Neural cell (in vitro differentiated cells): ENCODE measurements at regions not wholly inside any gene's neighbourhood (a gene's known extent, or its start where the extent isn't known, plus 50 kb on each side); places are given as distances from the start of the nearest gene placed in this dataset.

Source experiments
- H2AFZ ChIP-seq: fragments of 200-600, 300-800 bp; sonication (generic), shearing (Covaris generic); 2 replicates; pipeline ENCODE4 v1.6.0; 2014; ENCODE audit warnings: low read depth, mild to moderate bottlenecking, antibody characterized with exemption, low read length, moderate library complexity
- H3F3A ChIP-seq: fragments of 200-600 bp; shearing (Covaris generic); 2 replicates; pipeline ENCODE4 v1.6.1; 2016; ENCODE audit warnings: mild to moderate bottlenecking, moderate library complexity, mixed read lengths, antibody characterized with exemption, low read length; ENCODE audit not compliant: insufficient read depth, poor library complexity, severe bottlenecking
- H3K27ac ChIP-seq: fragments of 200-600, 300-800 bp; sonication (generic), shearing (Covaris generic); 2 replicates; pipeline ENCODE4 v1.5.1; 2014; ENCODE audit warnings: mild to moderate bottlenecking, low read length, moderate library complexity
- H3K27me3 ChIP-seq: fragments of 300-800, 200-600 bp; sonication (generic), shearing (Covaris generic); 2 replicates; pipeline ENCODE4 v1.6.0; 2014; ENCODE audit warnings: mild to moderate bottlenecking, low read depth, low read length, moderate library complexity; ENCODE audit not compliant: insufficient read depth
- H3K36me3 ChIP-seq: fragments of 300-800, 200-600 bp; sonication (generic), shearing (Covaris generic); 2 replicates; pipeline ENCODE4 v1.5.1; 2014; ENCODE audit warnings: mild to moderate bottlenecking, antibody characterized with exemption, low read length, moderate library complexity; ENCODE audit not compliant: insufficient read depth
- H3K4me2 ChIP-seq: fragments of 300-800, 200-600 bp; sonication (generic), shearing (Covaris generic); 2 replicates; pipeline ENCODE4 v1.6.0; 2014; ENCODE audit warnings: mild to moderate bottlenecking, low read length
- H3K4me3 ChIP-seq: fragments of 300-800, 200-600 bp; sonication (generic), shearing (Covaris generic); 2 replicates; pipeline ENCODE4 v1.5.1; 2014; ENCODE audit warnings: mild to moderate bottlenecking, low read length, moderate library complexity
- H3K79me2 ChIP-seq: fragments of 200-600 bp; shearing (Covaris generic); replicated peaks from 2 replicates; pipeline ENCODE4 v1.6.0; 2014; ENCODE audit warnings: mild to moderate bottlenecking, low read length, moderate library complexity; ENCODE audit not compliant: insufficient read depth
- H3K9ac ChIP-seq: fragments of 300-800, 200-600 bp; sonication (generic), shearing (Covaris generic); 2 replicates; pipeline ENCODE4 v1.6.1; 2016; ENCODE audit warnings: mild to moderate bottlenecking, low read length, mixed read lengths
- H3K9me2 ChIP-seq: fragments of 200-600 bp; shearing (Covaris generic); 2 replicates; pipeline ENCODE4 v1.6.1; 2016; ENCODE audit warnings: mild to moderate bottlenecking, low read length, mixed read lengths; ENCODE audit not compliant: insufficient read depth
- H3K9me3 ChIP-seq: fragments of 200-600, 300-800 bp; sonication (generic), shearing (Covaris generic); 2 replicates; pipeline ENCODE4 v1.6.1; 2016; ENCODE audit warnings: mild to moderate bottlenecking, mixed run types, low read length, moderate library complexity, mixed read lengths
- H4K20me1 ChIP-seq: fragments of 200-600 bp; shearing (Covaris generic); 2 replicates; pipeline ENCODE4 v1.6.1; 2016; ENCODE audit warnings: mild to moderate bottlenecking, mixed run types; ENCODE audit not compliant: insufficient read depth
- CTCF ChIP-seq: fragments of 450-650 bp; IDR thresholded peaks from 2 replicates; pipeline ENCODE4 v1.5.1; 2014; ENCODE audit warnings: antibody characterized with exemption, mild to moderate bottlenecking, moderate library complexity; ENCODE audit not compliant: poor library complexity, severe bottlenecking
- EP300 ChIP-seq: fragments of 450-650 bp; conservative IDR thresholded peaks from 2 replicates; pipeline ENCODE4 v1.6.1; 2014; ENCODE audit warnings: antibody characterized with exemption, mild to moderate bottlenecking, moderate library complexity; ENCODE audit not compliant: poor library complexity, severe bottlenecking
- EZH2 ChIP-seq: fragments of 200-600, 300-800 bp; shearing (Covaris generic), sonication (generic); IDR thresholded peaks from 2 replicates; pipeline ENCODE4 v1.6.1; 2014; ENCODE audit warnings: antibody characterized with exemption, low read length, borderline replicate concordance, mild to moderate bottlenecking; ENCODE audit not compliant: insufficient read depth, poor library complexity, severe bottlenecking
- MXI1 ChIP-seq: fragments of 450-650 bp; conservative IDR thresholded peaks from 2 replicates; pipeline ENCODE4 v1.6.1; 2014; ENCODE audit warnings: antibody characterized with exemption, mild to moderate bottlenecking; ENCODE audit not compliant: poor library complexity, severe bottlenecking
- POLR2AphosphoS5 ChIP-seq: IDR thresholded peaks from 2 replicates; pipeline ENCODE4 v1.6.1; 2012
- RAD21 ChIP-seq: fragments of 450-650 bp; conservative IDR thresholded peaks from 2 replicates; pipeline ENCODE4 v1.6.1; 2014; ENCODE audit warnings: antibody characterized with exemption, mild to moderate bottlenecking, moderate library complexity
- SMC3 ChIP-seq: fragments of 450-650 bp; conservative IDR thresholded peaks from 2 replicates; pipeline ENCODE4 v1.6.1; 2014; ENCODE audit warnings: antibody characterized with exemption, mild to moderate bottlenecking, moderate library complexity; ENCODE audit not compliant: poor library complexity
- TAF1 ChIP-seq: IDR thresholded peaks from 2 replicates; pipeline ENCODE4 v1.6.1; 2012; ENCODE audit warnings: low read depth
- TF ChIP-seq, protein P1 (sequence below): IDR thresholded peaks from 2 replicates; pipeline ENCODE4 v1.6.1; 2012; ENCODE audit warnings: borderline replicate concordance

DNA sequence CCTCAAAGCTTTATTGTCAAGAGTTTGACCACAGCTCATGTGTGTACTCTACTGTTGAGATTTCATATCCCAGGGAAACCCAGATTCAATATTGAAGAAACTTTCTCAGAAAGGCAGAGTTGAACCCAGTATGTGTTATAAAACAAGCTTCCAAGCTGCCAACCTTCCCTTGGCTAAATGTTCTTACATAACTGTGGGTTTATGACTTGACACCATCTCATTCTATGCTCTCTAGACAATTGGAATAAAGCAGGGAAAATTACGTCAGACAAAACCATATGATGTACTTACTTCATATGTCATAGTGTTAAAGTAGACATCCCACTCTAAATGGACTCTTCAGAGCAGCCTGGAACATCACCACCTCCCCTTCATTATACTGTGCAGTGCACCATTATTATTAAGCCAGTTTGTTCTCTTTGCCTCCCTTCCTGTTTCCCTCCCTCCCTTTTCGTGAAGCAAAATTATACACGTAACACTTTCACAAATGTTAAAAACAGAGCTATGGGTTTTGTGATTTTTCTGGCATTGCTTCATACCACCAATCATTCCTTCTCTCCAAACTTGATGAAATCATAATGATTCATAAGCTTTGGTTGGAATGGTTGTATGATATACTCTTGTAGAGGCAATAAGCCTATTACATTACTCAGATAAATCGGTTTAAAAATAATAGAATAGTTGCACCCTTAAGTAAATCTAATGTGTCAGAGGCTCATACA is 507.2 kb downstream of the LTN1 start:
- no peaks in the 10 kb centered on the region for H3F3A ChIP-seq
- TF ChIP-seq, protein P1, sequence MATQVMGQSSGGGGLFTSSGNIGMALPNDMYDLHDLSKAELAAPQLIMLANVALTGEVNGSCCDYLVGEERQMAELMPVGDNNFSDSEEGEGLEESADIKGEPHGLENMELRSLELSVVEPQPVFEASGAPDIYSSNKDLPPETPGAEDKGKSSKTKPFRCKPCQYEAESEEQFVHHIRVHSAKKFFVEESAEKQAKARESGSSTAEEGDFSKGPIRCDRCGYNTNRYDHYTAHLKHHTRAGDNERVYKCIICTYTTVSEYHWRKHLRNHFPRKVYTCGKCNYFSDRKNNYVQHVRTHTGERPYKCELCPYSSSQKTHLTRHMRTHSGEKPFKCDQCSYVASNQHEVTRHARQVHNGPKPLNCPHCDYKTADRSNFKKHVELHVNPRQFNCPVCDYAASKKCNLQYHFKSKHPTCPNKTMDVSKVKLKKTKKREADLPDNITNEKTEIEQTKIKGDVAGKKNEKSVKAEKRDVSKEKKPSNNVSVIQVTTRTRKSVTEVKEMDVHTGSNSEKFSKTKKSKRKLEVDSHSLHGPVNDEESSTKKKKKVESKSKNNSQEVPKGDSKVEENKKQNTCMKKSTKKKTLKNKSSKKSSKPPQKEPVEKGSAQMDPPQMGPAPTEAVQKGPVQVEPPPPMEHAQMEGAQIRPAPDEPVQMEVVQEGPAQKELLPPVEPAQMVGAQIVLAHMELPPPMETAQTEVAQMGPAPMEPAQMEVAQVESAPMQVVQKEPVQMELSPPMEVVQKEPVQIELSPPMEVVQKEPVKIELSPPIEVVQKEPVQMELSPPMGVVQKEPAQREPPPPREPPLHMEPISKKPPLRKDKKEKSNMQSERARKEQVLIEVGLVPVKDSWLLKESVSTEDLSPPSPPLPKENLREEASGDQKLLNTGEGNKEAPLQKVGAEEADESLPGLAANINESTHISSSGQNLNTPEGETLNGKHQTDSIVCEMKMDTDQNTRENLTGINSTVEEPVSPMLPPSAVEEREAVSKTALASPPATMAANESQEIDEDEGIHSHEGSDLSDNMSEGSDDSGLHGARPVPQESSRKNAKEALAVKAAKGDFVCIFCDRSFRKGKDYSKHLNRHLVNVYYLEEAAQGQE: no peak
- TF ChIP-seq TAF1 (no peak), POLR2AphosphoS5 (no peak)
- H3K4me2 ChIP-seq: no peak overlapping the region
- H3K9me3 ChIP-seq: no peaks in the 10 kb centered on the region
- H3K27me3 ChIP-seq: no peaks in the 10 kb centered on the region
- no peaks in the 10 kb centered on the region for H3K9me2 ChIP-seq
- no peaks in the 10 kb centered on the region for H3K79me2 ChIP-seq
- H3K27ac ChIP-seq: no peak overlapping the region
- no peak overlapping the region for H3K9ac ChIP-seq
- no peak overlapping the region for H2AFZ ChIP-seq
- H3K4me3 ChIP-seq: no peak overlapping the region
- H3K36me3 ChIP-seq: no peaks in the 10 kb centered on the region
- no peaks in the 10 kb centered on the region for H4K20me1 ChIP-seq

- Histone ChIP-seq H3F3A (no peaks in the 10 kb centered on the region), H3K4me3 (no peak overlapping the region), H3K9ac (no peak overlapping the region), H3K79me2 (no peaks in the 10 kb centered on the region), H3K27ac (no peak overlapping the region), H4K20me1 (no peaks in the 10 kb centered on the region), H3K36me3 (no peaks in the 10 kb centered on the region), H3K27me3 (no peaks in the 10 kb centered on the region), H3K4me2 (no peak overlapping the region), H3K9me3 (no peaks in the 10 kb centered on the region), H3K9me2 (no peaks in the 10 kb centered on the region), H2AFZ (no peak overlapping the region)
- TF ChIP-seq SMC3: no peak
- no peak for TF ChIP-seq EP300
- no peak for TF ChIP-seq TAF1
- TF ChIP-seq RAD21: no peak
- TF ChIP-seq MXI1: no peak
- TF ChIP-seq EZH2: no peak
- no peak for TF ChIP-seq POLR2AphosphoS5
- TF ChIP-seq, protein P1: no peak
- no peak for TF ChIP-seq CTCF
Observed at GRCh38 chr21:28483301-28484035, 509.2 kb downstream of the LTN1 start.
